GM12874 (cell line): ENCODE measurements at regions not wholly inside any gene's neighbourhood (a gene's known extent, or its start where the extent isn't known, plus 50 kb on each side); places are given as distances from the start of the nearest gene placed in this dataset.

ENCODE experiments used
- TF ChIP-seq, protein P1 (sequence below): IDR thresholded peaks from 2 replicates; pipeline ENCODE4 v1.5.1; 2011; ENCODE audit warnings: low read depth, mild to moderate bottlenecking, control low read depth, low read length, moderate library complexity; ENCODE audit not compliant: insufficient read depth

GRCh38 chr3:18556001-18556408 is 130.9 kb upstream of the SATB1 start:
- TF ChIP-seq, protein P1, sequence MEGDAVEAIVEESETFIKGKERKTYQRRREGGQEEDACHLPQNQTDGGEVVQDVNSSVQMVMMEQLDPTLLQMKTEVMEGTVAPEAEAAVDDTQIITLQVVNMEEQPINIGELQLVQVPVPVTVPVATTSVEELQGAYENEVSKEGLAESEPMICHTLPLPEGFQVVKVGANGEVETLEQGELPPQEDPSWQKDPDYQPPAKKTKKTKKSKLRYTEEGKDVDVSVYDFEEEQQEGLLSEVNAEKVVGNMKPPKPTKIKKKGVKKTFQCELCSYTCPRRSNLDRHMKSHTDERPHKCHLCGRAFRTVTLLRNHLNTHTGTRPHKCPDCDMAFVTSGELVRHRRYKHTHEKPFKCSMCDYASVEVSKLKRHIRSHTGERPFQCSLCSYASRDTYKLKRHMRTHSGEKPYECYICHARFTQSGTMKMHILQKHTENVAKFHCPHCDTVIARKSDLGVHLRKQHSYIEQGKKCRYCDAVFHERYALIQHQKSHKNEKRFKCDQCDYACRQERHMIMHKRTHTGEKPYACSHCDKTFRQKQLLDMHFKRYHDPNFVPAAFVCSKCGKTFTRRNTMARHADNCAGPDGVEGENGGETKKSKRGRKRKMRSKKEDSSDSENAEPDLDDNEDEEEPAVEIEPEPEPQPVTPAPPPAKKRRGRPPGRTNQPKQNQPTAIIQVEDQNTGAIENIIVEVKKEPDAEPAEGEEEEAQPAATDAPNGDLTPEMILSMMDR: no peak

DNA sequence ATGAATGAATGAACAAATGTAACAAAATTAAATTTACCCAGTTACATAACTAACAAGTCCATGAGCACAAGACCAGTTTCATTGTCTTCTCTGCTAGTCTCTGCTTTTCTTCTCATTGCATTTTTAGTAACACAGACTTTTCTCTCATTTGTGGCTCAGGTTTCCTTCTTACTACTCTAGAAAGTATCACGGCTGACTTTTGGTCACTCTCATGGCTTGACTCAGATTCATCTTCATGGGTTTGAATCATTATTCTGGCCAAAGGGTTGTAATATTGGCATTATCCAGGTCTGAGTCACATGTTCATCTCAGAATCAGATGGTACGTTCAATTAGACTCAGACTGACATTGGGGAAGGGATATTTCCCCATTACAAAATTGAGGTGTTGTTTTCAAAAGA is 121.5 kb upstream of the SATB1 start:
- TF ChIP-seq, protein P1: no peak

GRCh38 chr3:18544146-18544545 is 119.0 kb upstream of the SATB1 start:
- TF ChIP-seq, protein P1: no peak

DNA sequence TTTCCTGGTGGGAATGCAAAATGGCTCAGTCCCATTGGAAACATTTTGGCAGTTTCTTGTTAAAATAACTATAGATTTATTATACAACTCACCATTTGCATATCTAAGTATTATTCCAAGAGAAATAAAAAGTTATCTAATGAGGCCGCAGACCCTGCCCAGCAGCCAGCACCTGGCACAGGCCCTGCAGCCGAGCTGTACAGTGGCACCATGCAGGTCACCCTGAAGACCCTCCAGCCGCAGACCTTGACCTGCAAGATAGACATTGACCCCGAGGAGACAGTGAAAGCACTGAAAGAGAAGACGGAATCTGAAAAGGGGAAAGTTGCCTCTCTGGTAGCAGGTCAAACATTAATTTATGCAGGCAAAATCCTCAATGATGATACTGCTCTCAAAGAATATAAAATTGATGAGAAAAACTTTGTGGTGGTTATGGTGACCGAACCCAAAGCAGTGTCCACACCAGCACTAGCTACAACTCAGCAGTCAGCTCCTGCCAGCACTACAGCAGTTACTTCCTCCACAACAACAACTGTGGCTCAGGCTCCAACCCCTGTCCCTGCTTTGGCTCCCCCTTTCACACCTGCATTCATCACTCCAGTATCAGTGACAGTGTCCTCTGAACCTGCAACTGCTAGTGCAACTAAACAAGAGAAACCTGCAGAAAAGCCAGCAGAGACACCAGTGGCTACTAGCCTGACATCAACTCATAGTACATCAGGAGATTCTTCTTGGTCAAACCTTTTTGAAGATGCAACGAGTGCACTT is 113.5 kb upstream of the SATB1 start:
- TF ChIP-seq, protein P1: no peak

DNA sequence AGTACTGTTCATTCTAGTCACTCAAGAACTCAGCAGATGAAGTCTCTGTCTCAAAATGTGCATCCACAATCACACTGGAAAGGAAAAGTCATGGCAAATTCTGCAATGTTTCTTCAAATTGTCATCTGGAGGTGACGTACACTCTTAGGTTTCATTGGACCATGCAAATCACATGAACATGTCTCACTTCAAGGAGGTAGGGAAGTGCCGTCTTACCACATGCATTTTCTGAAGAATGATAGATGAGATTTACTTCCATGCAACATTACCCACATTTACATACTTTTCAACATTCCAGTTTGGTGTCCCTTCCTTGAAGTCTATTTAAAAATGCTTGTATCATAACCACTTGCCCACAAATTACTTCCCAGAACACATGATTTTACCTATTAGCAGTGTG is 107.9 kb upstream of the SATB1 start:
- TF ChIP-seq, protein P1: no peak

- TF ChIP-seq, protein P1: no peak
Measured at GRCh38 chr3:18531662-18532061, 106.5 kb upstream of the SATB1 start.

DNA sequence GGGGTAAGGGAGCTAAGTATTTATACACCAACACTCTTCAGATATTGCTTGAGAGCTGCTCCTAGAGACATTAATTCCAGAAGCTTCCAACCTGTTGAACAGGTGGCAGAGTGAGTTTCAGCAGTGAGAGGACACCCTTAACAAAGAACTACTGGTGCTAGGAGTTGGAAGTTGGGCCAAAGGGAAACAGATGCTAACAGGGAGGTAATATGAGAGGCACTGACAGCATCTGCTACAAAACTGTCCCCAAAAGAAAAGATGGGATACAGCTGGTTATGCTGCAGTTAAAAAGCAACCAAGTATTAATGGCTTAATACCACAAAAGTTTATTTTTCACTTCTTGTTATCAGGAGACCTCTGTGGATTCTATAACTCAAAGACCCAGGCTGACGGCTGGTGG is 104.5 kb upstream of the SATB1 start:
- TF ChIP-seq, protein P1: no peak
